ENCODE measurements at regions not wholly inside any gene's neighbourhood (a gene's known extent, or its start where the extent isn't known, plus 50 kb on each side); places are given as distances from the start of the nearest gene placed in this dataset.

GRCh38 chr20:6295867-6296256 lies 173.0 kb upstream of the FERMT1 start:
- TF ChIP-seq CTCF (IDR thresholded peaks at IDR 0.05; ENCODE audit: low read depth, low read length, poor library complexity, severe bottlenecking): no peak
- no peak for TF ChIP-seq EZH2phosphoT487 (IDR thresholded peaks at IDR 0.05; ENCODE audit: borderline replicate concordance, low read length)
